ENCODE measurements at regions not wholly inside any gene's neighbourhood (a gene's known extent, or its start where the extent isn't known, plus 50 kb on each side); places are given as distances from the start of the nearest gene placed in this dataset.

- Histone ChIP-seq H3K27ac (no peak overlapping the region), H3K9me3 (no peaks in the 10 kb centered on the region), H3K36me3 (no peaks in the 10 kb centered on the region), H3K27me3 (replicated peaks; ENCODE audit: insufficient read depth) (no peaks in the 10 kb centered on the region), H3K4me3 (no peak overlapping the region), H3K4me1 (replicated peaks) (no peaks in the 10 kb centered on the region)
- TF ChIP-seq POLR2A (IDR thresholded peaks at IDR 0.05) (no peak), CTCF (IDR thresholded peaks at IDR 0.05) (no peak), POLR2AphosphoS5 (IDR thresholded peaks at IDR 0.05) (no peak)
- DNase-seq (ENCODE audit: low spot score): no peak
- 6% methylated on average over 1 of the region's 1 CpG for WGBS
- intact Hi-C loops (cut with DNase I): no loop called here
Observed at GRCh38 chr4:34720571-34720970, 1523.7 kb downstream of the ARAP2 start.

- WGBS: 92% methylated on average over 1 of the region's 1 CpG
- H3K4me3 ChIP-seq: no peak overlapping the region
- no peak for TF ChIP-seq CTCF (IDR thresholded peaks at IDR 0.05)
- no peak for TF ChIP-seq POLR2A (IDR thresholded peaks at IDR 0.05)
- no peaks in the 10 kb centered on the region for H3K4me1 ChIP-seq (replicated peaks)
- no peaks in the 10 kb centered on the region for H3K27me3 ChIP-seq (replicated peaks; ENCODE audit: insufficient read depth)
- H3K9me3 ChIP-seq: no peaks in the 10 kb centered on the region
- intact Hi-C loops (cut with DNase I): no loop called here
- DNase-seq (ENCODE audit: low spot score): no peak
- H3K36me3 ChIP-seq: no peaks in the 10 kb centered on the region
- no peak overlapping the region for H3K27ac ChIP-seq
Observed at GRCh38 chr4:34721835-34722234, 1522.5 kb downstream of the ARAP2 start.

- H3K27ac ChIP-seq: no peak overlapping the region
- 41% methylated on average over 1 of the region's 1 CpG for WGBS
- H3K9me3 ChIP-seq: no peaks in the 10 kb centered on the region
- no peaks in the 10 kb centered on the region for H3K27me3 ChIP-seq (replicated peaks; ENCODE audit: insufficient read depth)
- H3K36me3 ChIP-seq: no peaks in the 10 kb centered on the region
- no peak overlapping the region for H3K4me3 ChIP-seq
- no peaks in the 10 kb centered on the region for H3K4me1 ChIP-seq (replicated peaks)
- intact Hi-C loops (cut with DNase I): no loop called here
- TF ChIP-seq POLR2AphosphoS5 (IDR thresholded peaks at IDR 0.05) (no peak), CTCF (IDR thresholded peaks at IDR 0.05) (no peak), POLR2A (IDR thresholded peaks at IDR 0.05) (no peak)
- no peak for DNase-seq (ENCODE audit: low spot score)
Observed at GRCh38 chr4:34723605-34724004, 1520.7 kb downstream of the ARAP2 start.

- Histone ChIP-seq H3K27me3 (replicated peaks; ENCODE audit: insufficient read depth) (no peaks in the 10 kb centered on the region), H3K4me1 (replicated peaks) (no peaks in the 10 kb centered on the region), H3K36me3 (no peaks in the 10 kb centered on the region), H3K27ac (no peak overlapping the region), H3K4me3 (no peak overlapping the region), H3K9me3 (no peaks in the 10 kb centered on the region)
- WGBS: 91% methylated on average over 1 of the region's 1 CpG
- TF ChIP-seq CTCF (IDR thresholded peaks at IDR 0.05) (no peak), POLR2A (IDR thresholded peaks at IDR 0.05) (no peak), POLR2AphosphoS5 (IDR thresholded peaks at IDR 0.05) (no peak)
- intact Hi-C loops (cut with DNase I): no loop called here
- no peak for DNase-seq (ENCODE audit: low spot score)
Observed at GRCh38 chr4:34724491-34724890, 1519.8 kb downstream of the ARAP2 start.

GRCh38 chr4:34731070-34731469 lies 1513.2 kb downstream of the ARAP2 start:
- Histone ChIP-seq H3K27me3 (replicated peaks; ENCODE audit: insufficient read depth) (no peaks in the 10 kb centered on the region), H3K4me3 (no peak overlapping the region), H3K36me3 (no peaks in the 10 kb centered on the region), H3K27ac (no peak overlapping the region), H3K4me1 (replicated peaks) (no peaks in the 10 kb centered on the region), H3K9me3 (no peaks in the 10 kb centered on the region)
- intact Hi-C loops (cut with DNase I): no loop called here
- no peak for DNase-seq (ENCODE audit: low spot score)
- TF ChIP-seq POLR2A (IDR thresholded peaks at IDR 0.05) (no peak), CTCF (IDR thresholded peaks at IDR 0.05) (no peak), POLR2AphosphoS5 (IDR thresholded peaks at IDR 0.05) (no peak)
